GM13976 (cell line): ENCODE measurements at regions not wholly inside any gene's neighbourhood (a gene's known extent, or its start where the extent isn't known, plus 50 kb on each side); places are given as distances from the start of the nearest gene placed in this dataset.

ENCODE experiments used
- DNase-seq: peaks from one replicate; pipeline ENCODE4 v3.0.0; 2012; ENCODE audit warnings: low spot score
- in situ Hi-C: fragments of 300-500 bp; cut with MboI; formaldehyde crosslinking; loops from one replicate; pipeline ENCODE4 v1.12.0; 2022; ENCODE audit warnings: low sequenced_read_pairs, mixed read lengths, inconsistent platforms; ENCODE audit not compliant: unreplicated experiment
- TF ChIP-seq, protein P1 (sequence below): IDR thresholded peaks from 2 replicates; pipeline ENCODE4 v1.5.1; 2012; ENCODE audit warnings: borderline replicate concordance, mild to moderate bottlenecking; ENCODE audit not compliant: insufficient read depth; ENCODE audit errors: extremely low read depth, missing control alignments, control extremely low read depth

- no peak for DNase-seq
- TF ChIP-seq, protein P1, sequence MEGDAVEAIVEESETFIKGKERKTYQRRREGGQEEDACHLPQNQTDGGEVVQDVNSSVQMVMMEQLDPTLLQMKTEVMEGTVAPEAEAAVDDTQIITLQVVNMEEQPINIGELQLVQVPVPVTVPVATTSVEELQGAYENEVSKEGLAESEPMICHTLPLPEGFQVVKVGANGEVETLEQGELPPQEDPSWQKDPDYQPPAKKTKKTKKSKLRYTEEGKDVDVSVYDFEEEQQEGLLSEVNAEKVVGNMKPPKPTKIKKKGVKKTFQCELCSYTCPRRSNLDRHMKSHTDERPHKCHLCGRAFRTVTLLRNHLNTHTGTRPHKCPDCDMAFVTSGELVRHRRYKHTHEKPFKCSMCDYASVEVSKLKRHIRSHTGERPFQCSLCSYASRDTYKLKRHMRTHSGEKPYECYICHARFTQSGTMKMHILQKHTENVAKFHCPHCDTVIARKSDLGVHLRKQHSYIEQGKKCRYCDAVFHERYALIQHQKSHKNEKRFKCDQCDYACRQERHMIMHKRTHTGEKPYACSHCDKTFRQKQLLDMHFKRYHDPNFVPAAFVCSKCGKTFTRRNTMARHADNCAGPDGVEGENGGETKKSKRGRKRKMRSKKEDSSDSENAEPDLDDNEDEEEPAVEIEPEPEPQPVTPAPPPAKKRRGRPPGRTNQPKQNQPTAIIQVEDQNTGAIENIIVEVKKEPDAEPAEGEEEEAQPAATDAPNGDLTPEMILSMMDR = no peak
- in situ Hi-C loops = no loop called here
Observed at GRCh38 chr2:129911363-129912065, 68.0 kb upstream of the RAB6C start.

- DNase-seq = no peak
- in situ Hi-C loops = no loop called here
- TF ChIP-seq, protein P1 = no peak
Observed at GRCh38 chr2:129912066-129912820, 67.2 kb upstream of the RAB6C start.

- in situ Hi-C loops = no loop called here
- no peak for DNase-seq
Observed at GRCh38 chr2:129912871-129913694, 66.4 kb upstream of the RAB6C start.

GRCh38 chr2:129913695-129914495 is 65.6 kb upstream of the RAB6C start:
- TF ChIP-seq, protein P1 = no peak
- no peak for DNase-seq
- in situ Hi-C loops = no loop called here

More at GRCh38 chr2:129912871-129913694, 66.4 kb upstream of the RAB6C start:
- TF ChIP-seq, protein P1 = no peak

DNA sequence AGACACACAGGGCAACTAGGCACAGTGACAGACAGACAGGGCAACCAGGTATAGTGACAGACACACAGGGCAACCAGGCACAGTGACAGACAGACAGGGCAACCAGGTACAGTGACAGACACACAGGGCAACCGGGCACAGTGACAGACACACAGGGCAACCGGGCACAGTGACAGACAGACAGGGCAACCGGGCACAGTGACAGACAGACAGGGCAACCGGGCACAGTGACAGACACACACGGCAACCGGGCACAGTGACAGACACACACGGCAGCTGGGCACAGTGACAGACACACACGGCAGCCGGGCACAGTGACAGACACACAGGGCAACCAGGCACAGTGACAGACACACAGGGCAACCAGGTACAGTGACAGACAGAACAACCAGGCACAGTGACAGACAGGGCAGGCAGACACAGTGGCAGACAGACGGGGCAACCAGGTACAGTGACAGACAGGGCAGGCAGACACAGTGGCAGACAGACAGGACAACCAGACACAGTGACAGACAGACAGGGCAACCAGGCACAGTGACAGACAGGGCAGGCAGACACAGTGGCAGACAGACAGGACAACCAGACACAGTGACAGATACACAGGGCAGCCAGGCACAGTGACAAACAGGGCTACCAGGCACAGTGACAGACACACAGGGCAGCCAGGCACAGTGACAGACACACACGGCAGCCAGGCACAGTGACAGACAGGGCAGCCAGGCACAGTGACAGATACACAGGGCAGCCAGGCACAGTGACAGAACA is 64.7 kb upstream of the RAB6C start:
- in situ Hi-C loops = no loop called here
- TF ChIP-seq, protein P1 = no peak
- DNase-seq = no peak

GRCh38 chr2:129915303-129915840 is 64.1 kb upstream of the RAB6C start:
- TF ChIP-seq, protein P1 = no peak
- in situ Hi-C loops = no loop called here
- DNase-seq = no peak
